ENCODE measurements at regions not wholly inside any gene's neighbourhood (a gene's known extent, or its start where the extent isn't known, plus 50 kb on each side); places are given as distances from the start of the nearest gene placed in this dataset.

DNA sequence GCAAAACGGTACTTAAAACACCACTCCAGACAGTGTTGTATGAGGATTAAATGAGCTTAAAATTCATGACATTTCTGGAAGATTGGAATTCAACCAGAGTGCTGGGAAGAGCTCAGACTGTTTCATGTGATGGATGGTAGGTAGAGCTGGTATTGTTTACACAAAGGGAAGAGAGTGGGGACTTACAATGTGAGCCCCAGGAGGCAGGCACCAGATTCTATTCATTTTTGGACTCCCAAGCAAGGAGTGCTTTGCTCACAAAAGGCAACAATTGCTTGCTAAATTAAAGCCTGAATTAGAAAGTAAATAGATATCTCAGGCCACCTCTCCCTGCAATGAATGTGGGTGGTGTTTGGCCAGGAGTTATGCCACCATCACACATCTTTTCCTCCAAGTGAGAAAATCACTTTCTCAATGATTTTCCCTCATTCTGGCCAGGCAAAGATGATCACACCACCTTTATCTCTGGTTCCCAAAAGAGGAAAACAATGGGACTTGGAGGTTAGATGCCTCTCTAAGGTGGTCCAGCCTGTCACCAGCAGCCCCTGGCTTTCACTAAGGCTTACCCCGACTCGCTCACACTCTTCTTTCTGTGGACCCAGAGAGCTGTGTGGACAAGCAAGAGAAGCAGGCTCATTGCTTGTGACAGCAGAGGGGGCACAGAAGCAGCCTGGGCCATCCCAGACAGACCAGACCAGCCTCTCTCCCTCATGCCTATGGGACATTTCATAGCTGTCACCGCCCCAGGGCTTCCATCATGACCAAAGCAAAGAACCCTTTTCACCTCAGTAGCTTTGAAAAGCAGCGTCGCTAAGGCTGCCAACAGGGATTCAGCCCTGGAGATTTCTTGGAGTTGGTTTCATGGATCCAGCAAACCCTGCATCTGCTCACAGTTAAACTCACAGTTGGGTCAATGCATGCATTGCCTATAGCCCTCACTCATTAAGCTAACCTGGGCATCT, 63.5 kb upstream of the DRD2 start:
- TF ChIP-seq CTCF (IDR thresholded peaks at IDR 0.05; ENCODE audit: borderline replicate concordance, extremely low read depth, low read length, poor library complexity, severe bottlenecking) (no peak), EZH2 (IDR thresholded peaks at IDR 0.05; ENCODE audit: borderline replicate concordance, low read depth, low read length, severe bottlenecking) (no peak)

Measured in DND-41 (cell line).